ENCODE measurements at regions not wholly inside any gene's neighbourhood (a gene's known extent, or its start where the extent isn't known, plus 50 kb on each side); places are given as distances from the start of the nearest gene placed in this dataset.

- TF ChIP-seq CTCF (conservative IDR thresholded peaks at IDR 0.05; ENCODE audit: low read length) = no peak
- no peak for TF ChIP-seq EZH2phosphoT487 (IDR thresholded peaks at IDR 0.05; ENCODE audit: borderline replicate concordance)
These were observed 136.4 kb upstream of the ATXN1 start for GRCh38 chr6:16897669-16898068.
